LHCN-M2 (cell line): ENCODE measurements at regions not wholly inside any gene's neighbourhood (a gene's known extent, or its start where the extent isn't known, plus 50 kb on each side); places are given as distances from the start of the nearest gene placed in this dataset.

Experiments
- DNase-seq: peaks from one replicate; pipeline ENCODE4 v3.0.0-alpha.2; 2012; ENCODE audit warnings: low read depth

DNA sequence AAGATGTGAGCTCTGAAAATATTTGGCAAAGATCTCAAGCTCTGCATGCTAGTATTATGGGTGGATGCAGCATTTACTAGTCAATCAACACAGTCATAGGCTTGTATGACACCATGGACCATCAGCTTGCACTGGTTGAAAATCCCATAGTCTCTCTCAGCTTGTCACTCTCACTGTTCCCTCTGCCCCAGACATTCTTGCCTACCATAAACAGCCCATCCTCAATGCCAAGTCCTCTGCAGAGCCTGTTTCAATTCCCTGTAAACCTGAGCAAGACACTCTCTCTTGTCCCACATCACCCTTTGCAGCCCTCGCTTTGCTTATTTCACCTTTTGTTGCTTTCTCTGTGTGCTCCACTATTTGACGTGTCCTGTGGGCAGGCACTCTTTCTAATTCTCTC lies 264.6 kb downstream of the ICE1 start:
- no peak for DNase-seq

DNA sequence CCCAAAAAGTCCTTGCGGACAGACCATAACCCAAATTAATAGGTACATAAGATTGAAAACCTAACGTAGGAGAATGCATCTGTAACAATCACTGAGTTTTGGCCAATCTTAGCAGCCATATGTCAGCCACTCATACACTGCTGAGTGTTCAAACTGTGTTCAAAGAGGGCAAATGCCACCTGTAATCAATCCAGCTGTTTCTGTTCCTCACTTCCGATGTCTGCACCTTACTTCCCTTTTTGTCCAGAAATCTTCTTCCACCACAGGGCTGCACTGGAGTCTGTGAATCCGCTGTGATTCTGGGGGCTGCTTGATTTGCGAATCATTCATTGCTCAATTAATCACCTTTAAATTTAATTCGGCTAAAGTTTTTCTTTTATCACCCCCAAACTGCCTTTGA lies 263.9 kb downstream of the ICE1 start:
- no peak for DNase-seq

DNA sequence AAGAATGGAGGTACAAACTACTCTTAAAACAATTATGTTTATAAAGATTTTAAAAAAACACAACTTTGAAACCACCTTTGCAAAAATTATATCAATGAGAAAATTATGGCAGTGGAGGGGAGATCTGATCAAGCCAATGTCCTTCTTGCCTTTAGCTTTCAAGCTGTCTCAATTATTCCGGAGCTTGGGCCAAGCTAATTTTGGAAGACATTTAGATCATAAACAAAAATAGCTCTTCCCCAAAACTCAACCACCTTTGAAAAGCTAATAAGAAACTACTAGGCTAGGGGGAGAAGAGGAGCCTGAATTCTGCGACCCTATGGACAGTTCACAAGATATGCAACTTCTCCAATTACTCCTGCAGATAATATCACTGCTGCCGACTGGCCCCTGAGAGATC lies 263.3 kb downstream of the ICE1 start:
- no peak for DNase-seq

DNA sequence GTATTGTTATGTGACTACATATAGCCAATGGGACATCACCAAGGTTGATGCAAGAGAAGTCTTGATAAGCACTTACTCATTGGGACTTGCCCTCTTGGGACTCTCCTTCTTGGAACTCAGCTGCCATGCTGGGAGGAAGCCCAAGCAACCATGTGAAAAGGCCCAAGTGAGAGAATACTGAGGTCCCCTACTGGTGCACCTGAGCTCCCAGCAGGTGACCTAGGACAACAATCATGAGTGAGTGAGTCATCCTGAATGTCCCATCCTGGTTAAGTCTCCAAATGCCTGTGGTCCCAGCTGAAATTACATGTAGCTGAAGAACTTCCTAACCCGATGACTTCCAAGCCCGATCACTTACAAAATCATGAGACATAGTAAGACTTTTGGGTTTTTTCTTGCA lies 260.7 kb downstream of the ICE1 start:
- no peak for DNase-seq

DNA sequence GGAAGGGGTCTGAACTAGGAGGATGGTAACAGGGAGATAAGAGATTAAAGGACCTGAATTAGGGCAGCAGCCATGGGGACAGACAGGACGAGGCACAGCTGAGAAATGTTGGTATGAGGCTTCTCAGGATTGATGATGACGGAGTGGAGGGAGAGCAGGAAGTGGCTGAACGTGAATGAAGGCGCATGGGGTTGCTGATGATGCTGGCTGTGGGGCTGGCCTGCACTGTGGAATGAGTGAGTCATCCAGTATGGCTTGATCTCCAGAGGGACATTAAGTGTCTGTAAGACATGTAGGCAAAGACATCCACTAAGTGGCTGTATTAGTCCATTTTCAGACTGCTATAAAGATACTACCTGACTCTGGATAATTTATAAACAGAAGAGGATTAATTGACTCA lies 256.4 kb downstream of the ICE1 start:
- no peak for DNase-seq

DNA sequence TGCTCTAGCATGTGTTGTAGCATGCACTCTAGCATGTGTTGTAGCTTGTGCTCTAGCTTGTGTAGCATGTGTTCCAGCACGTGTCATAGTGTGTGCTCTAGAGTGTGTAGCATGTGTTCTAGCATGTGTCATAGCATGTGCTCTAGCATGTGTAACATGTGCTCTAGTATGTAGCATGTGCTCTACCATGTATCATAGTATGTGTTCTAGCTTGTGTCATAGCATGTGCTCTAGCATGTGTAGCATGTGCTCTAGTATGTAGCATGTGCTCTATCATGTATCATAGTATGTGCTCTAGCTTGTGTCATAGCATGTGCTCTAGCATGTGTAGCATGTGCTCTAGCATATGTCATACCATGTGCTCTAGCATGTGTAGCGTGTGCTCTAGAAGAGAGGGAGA lies 255.3 kb downstream of the ICE1 start:
- DNase-seq: no peak

DNA sequence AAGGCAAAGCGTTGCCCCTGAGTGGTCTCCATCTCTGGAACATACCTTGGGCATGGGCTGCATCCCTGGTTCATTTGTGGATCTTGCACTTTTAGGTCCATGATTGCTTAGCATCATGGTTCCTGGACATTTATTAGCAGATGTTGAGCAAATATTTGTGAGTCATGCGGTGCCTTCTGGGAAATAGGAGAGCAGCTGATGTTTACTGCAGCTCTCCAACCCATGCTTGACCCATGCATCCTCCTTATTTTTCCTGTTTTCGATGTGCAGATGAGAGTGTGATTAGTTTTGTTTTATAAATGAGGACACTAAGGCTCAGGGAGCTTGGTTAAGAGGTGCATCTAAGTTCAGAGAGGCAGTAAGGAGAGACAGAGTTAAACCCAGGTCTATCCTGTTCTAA lies 253.7 kb downstream of the ICE1 start:
- DNase-seq: no peak

DNA sequence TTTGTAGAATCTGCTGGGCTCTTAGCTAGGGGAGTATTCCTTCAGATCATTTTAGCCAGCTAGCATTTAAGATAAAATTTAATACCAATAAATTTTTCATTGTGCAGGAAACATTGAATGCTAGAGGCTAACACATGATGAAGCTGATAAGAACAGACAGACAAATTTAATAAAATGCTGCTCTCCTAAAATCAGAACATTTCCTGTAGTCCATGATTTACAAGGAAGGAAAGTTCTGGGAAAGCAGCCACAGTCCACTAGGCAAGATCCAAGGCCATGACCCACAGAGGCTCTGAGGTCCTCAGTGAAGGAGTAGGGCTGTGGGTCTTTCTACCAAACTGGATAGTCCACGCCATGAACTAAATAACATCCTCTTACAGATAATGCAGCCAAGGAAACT lies 253.0 kb downstream of the ICE1 start:
- no peak for DNase-seq

DNA sequence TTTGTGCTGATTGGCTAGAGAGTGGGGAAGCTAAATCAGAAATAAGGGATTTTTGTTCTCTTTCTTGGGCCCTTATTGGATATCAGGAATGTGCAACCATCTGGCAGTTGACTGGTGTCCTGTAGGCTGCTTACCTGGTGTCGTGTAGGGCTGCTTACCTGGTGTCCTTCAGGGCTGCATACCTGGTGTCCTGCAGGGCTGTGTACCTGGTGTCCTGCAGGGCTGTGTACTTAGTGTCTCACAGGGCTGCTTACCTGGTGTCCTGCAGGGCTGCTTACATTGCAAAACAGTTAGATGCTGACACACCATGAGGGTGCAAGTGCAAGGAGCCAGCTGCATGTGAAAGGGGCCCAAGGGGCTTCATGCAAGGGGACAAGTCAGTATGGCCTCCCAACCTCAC lies 249.3 kb downstream of the ICE1 start:
- DNase-seq: no peak

DNA sequence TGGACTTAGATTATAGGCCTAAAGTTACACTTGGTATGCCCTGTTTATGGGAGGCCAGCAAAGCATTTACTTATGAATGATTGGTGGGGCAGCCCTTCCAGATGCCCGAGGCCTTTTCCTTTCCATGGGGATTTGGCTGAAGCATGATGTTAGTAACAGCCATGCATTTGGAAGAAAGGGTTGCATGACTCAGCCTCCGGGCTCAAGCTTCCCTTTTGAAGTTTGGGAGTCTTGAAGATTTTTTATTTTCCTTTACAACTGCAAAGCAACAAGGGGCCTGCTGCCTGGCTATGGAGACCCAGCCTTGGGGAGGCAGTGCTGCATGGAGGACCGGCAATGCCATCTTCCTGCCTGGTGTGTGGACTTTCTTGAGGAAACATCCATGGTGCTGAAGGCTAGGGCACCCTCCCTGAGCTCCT lies 244.7 kb downstream of the ICE1 start:
- DNase-seq: no peak

DNA sequence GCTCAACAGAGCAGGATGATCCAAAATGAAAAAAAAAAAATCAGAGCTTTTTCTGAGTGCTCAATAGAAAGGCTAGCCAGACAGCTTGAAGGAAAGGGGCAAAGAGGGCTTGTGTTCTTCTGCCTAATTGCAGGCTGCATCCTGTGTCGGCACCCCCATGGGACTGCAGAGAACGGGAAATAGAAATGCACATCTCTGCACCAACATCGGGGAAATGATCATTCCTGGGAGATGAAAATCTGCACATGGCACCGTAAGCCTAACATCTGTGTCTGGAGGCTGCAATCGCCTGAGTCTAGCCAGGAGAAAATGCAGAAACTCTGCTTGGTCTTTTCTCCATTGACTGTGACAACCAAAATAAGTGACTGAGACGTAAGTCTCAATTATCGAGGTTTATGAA lies 243.9 kb downstream of the ICE1 start:
- no peak for DNase-seq

DNA sequence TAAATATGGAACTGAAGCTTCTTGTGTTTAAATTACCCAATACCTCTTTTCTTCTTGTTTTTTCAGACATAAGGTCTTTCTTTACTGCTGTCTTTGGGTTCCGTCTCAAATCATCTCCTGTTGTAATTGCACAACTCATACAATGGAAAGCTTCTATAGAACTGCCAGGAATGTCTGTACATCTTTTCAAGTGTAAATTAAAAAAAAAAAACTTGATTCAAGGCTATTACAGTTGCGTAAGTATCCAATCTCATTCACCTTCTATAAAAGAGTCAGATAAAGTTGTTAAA lies 243.5 kb downstream of the ICE1 start:
- no peak for DNase-seq

DNA sequence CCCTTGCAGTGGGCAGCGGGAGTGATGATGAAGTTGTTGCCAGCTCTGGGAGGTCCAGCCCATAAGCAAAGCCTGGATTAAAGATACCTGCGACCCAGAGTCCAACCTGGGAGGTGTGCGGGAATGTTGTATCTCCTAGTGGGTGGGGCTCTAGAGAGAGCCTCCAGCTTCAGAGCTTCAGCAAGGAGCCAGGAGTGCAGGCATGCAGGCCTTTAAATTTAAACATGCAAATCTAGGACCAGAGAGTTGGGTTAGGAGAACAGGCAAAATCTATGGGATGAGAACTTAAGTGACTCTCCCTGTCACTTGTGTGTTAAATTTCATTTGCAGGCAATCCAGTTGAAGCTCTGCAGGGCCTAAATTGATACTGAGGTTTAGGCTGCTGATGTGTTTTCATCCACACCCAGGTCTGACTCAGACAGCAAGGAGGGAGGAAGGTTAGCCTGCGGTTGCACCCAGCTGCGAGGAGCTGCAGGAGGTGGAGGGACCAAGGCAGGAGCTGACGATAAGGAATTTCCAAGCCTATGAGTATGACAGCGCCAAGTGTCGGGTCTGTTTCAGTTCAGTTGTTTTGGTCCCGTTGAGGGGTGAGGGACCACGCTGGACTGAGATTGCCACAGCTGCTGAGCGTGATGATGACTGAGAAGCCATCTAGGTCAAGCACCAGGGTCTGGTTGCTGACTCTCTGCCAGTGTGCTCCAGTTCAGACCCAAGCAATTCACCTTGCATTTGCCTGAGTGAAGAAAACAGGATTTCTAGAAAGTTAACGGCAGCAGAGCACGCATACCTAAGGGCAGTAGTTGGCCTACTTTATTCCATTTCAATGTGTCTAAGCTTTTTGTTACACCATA lies 243.0 kb downstream of the ICE1 start:
- DNase-seq: no peak

DNA sequence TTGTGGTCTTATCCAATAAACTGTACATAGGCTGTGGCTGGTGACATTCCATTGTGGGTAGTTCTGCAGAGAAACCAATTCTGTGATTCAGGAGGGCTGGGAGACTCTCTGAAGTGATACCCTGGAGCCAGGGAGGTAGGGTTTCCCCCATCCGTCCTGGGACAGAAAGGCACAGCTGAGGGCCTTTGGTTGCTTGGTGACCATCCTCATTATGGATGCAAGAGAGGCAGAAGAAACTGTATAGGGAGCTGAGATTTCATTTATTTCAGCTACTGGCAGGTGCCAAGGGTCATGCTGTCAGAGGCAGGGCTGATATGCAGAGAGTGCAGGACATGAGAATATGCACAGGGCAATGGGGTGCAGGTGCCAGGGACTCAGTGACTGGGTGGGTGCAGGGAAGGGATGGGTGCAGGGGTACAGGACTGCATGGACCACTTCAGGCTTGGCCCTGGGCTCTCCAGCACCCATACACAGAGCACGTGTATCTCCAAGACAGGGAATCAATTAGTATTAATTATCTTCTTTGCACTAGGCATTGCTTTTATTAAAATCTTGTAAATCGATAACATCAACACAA lies 236.5 kb downstream of the ICE1 start:
- no peak for DNase-seq

DNA sequence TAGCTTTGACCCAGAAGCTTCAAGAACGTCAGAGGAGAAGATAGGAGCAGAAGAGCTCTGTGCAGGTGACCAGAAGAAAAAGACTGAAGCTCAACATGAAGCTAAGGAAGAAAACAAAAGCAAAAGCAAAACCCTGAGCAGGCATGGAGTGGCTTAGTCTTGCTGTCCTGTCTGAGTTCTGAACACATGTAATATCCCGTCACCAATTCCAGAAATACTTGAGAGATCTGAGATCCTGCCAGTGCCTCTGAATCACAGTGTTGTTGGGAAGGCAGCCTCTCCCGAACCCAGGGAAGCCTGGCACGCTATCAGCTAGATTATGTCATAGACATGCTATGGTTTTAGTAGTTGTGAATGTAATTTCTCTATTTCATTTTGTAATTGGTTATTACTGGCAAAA lies 235.7 kb downstream of the ICE1 start:
- DNase-seq: no peak

DNA sequence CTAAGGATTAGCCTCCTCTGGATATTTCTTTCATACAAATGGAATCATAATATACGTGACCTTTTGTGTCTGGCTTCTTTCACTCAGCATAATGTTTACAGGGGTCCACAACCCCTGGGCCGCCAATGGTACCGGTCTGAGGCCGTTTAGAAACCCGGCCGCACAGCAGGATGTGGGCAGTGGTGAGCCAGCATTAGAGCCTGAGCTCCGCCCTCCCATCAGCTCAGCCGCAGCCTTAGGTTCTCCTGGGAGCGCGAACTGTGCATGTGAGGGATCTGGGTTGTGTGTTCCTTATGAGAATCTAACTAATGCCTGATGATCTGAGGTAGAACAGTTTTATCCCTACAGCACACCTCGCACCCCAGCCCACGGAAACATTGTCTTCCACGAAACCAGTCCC lies 229.7 kb downstream of the ICE1 start:
- no peak for DNase-seq

DNA sequence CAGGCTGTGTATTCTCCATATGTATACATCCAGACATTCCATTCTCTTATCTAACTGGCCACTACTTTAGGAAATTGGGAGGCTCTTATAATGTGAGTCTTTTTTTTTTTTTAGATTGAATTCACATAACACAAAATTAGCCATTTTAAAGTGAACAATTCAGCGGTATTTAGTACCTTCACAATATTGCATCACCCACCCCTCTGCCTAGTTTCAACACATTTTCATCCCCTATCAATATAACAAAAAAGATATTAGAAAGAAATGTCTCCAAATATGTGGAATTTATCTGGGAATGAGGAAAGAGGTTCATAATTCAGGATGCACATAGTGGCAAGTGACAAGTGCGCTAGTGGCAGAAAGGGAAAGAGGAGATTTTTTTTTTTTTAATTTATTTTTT lies 228.5 kb downstream of the ICE1 start:
- DNase-seq: no peak

DNA sequence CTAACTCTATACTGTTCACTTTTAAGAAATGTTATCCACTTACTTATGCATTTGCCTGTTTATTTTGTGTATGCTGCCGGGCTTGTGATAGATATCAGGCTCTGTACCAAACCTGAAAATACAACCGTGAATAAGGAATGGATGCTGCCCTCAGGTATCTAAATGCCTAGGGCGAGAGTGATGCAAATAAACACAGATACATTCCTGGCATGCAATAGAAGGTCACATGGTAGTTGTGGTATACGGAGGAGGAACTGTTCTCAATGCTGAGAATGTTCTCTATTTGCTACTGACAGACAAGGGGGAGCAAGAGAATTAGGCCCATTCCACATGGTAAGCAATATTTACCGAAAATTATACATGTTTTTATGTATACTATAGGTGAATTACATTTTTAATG lies 227.8 kb downstream of the ICE1 start:
- DNase-seq: no peak

DNA sequence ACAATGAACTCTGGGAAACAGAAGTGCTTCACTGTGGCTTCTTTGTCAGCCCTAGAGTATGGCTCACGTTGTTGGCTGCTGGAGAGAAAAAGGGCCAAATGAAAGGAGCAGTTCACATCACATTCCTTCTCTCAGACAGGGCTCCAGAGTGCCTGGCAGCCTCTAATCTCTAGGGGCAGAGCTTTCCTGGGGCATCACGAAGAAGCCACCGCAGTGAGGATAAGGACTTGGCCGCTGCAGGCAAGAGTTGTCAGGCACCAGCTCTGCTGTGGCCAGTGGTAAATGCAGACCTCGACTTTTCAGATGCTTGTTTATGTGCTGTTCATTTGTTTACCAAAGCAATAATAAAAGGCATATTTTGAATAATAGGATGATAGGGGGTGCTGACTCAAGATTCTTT lies 227.2 kb downstream of the ICE1 start:
- no peak for DNase-seq

DNA sequence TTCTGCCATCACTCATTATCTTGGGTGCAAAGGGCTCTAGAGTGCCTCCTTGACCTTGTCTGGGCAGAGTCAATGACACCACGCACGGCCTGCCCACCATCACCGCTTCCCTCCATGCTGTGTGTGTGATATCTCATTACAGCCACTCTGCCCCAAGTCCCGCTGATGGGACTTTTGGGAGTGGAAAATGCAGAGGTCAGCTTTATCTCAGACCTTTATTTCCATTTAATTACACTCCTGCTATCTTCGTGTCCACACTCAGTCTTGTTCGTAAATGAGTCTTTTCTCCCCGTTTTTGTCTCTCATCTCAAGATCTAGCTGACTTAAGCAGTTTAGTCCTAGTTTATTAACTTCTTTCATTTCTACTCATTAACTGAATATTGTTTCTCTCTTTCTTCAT lies 226.2 kb downstream of the ICE1 start:
- no peak for DNase-seq

DNA sequence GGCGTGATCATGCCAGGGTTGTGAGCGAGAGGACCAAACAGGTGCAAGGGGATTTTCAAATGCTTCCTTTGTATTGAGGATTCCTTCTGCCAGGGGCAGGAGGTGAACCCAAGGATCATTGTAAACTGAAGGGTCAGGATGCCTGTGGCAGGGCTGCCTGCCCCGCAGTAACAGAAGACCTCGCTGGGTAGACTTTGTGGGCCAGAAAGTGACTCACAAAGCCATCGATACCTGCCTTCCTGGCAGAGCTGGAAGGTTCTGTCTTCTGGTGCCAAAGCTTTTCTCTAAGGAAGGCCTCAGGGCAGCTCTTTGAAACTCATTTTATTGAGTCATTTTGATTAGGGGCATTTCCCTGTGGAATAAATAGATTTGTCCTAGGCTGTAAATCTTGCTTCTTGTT lies 223.4 kb downstream of the ICE1 start:
- DNase-seq: no peak

DNA sequence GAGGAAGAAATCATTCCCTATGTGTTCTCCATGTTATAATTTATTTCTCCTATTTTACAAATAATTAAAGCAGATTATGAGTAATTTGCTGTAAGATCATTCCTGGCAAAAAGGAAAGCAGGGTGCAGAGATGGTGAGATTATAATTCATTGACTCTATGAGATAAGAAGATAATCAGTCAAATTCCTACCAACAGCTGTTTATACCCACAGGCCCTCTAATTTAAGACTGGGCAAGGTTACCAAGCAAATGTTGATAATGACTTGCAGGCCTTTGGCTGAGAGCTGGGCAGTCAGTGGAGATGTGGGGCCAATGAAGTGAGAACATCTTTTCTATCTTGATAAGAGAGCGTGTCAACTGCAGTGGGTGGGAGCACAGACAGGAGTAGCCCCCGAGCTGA lies 222.7 kb downstream of the ICE1 start:
- no peak for DNase-seq

DNA sequence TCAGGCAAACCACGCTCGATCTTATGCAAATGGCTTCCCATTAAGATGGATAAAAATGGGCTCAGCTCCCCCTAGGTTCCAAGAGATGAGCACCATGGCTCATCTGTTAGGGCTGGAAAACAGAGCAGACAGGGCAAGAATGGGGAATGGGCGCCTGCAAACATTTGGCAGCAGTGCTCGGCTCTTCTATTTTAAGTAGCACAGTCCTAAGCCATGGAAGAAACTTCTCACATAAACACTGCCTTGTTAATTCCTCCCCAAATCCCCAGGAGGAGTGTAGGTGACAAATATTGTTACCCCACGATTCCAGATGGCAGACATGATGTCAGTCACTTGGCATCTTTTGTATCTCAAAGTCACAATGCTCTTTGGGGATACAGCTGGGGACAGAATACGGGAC lies 221.8 kb downstream of the ICE1 start:
- no peak for DNase-seq

DNA sequence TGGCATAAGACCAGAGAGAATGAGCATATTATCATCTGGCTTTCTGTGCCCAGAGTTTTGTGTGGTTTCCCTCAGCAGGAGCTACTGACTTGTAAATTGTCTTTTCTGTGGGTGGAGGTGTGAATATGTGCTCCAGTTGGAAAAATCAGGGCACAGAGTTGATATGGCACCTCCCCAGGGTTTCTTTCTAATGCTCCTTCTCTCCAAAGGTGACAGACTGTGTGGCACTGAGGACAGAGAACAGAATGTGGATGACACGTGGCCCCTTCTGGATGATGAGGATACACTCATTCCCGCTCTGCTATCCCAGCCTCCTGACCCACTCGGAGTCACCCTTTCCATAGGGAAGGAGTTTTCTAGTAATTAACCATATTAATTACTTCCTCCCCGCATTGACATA lies 221.0 kb downstream of the ICE1 start:
- no peak for DNase-seq
